Fibroblast of lung (primary cell): ENCODE measurements at regions not wholly inside any gene's neighbourhood (a gene's known extent, or its start where the extent isn't known, plus 50 kb on each side); places are given as distances from the start of the nearest gene placed in this dataset.
"Not testable (repeated sequence)": the region's sequence is repeated elsewhere in the genome, so short reads cannot be mapped to it uniquely, and the experiment has no call there.

Experiments used
- CTCF ChIP-seq, 2 donors: IDR thresholded peaks in 1 of 2; conservative IDR thresholded peaks in 1 of 2; 1 replicate in 1 of 2; 2 replicates in 1 of 2; pipeline ENCODE4 v1.5.1; 2011 to 2012; ENCODE audit warnings: low read length in 2 of 2, control low read depth in 1 of 2, inconsistent platforms in 1 of 2, low read depth in 1 of 2, mild to moderate bottlenecking in 1 of 2
- EZH2 ChIP-seq: IDR thresholded peaks from 2 replicates; pipeline ENCODE4 v1.5.1; 2012; ENCODE audit warnings: low read length, control low read depth, mild to moderate bottlenecking; ENCODE audit errors: missing control alignments

- TF ChIP-seq CTCF (conservative IDR thresholded peaks at IDR 0.05 in 1 of 2, IDR thresholded peaks at IDR 0.05 in 1 of 2; ENCODE audit: low read depth in 1 of 2, low read length in 2 of 2); EZH2: not testable (repeated sequence)
These were observed 463.6 kb downstream of the RPS6KC1 start for GRCh38 chr1:213514408-213515179.
